NB4 (cell line): ENCODE measurements at regions not wholly inside any gene's neighbourhood (a gene's known extent, or its start where the extent isn't known, plus 50 kb on each side); places are given as distances from the start of the nearest gene placed in this dataset.

Experiments
- DNase-seq: peaks from one replicate; pipeline ENCODE4 v3.0.0; 2010; ENCODE audit warnings: low read depth
- H3K4me3 ChIP-seq: one replicate; pipeline ENCODE4 v1.5.1; 2011; ENCODE audit warnings: mild to moderate bottlenecking, low read depth, low read length, moderate library complexity
- CTCF ChIP-seq: IDR thresholded peaks from one replicate; pipeline ENCODE4 v1.5.1; 2012; ENCODE audit warnings: low read depth, low read length
- MYC ChIP-seq: IDR thresholded peaks from 2 replicates; pipeline ENCODE4 v1.6.1; 2011; ENCODE audit warnings: low read depth, low read length
- POLR2A ChIP-seq: IDR thresholded peaks from 2 replicates; pipeline ENCODE4 v1.6.1; 2011; ENCODE audit warnings: mild to moderate bottlenecking; ENCODE audit not compliant: insufficient read length; ENCODE audit errors: extremely low read depth
- TF ChIP-seq, protein P1 (sequence below): IDR thresholded peaks from 2 replicates; pipeline ENCODE4 v1.6.1; 2011; ENCODE audit warnings: low read depth, low read length

DNA sequence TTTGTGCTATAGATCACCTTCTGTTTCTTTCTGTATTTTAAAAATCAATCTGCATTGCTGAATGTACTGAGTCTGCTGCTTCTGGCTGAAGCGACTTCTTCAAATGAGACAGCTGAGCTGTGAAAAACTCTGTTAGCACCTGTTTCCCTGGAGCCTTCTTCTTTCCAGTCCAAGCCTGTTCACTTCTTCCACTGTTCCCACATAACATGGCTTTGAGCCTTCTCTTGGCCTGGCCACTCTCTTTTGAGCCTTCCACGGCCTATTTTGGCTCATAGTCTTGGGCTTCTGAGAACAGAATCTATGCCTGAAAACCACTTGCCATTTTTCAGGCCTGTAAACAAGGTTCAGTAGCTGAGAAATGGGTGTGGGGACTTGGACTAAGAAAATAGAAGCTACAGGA is 132.9 kb upstream of the IGFBP7 start:
- DNase-seq: no peak
- TF ChIP-seq POLR2A (no peak), MYC (no peak), CTCF (no peak)
- TF ChIP-seq, protein P1, sequence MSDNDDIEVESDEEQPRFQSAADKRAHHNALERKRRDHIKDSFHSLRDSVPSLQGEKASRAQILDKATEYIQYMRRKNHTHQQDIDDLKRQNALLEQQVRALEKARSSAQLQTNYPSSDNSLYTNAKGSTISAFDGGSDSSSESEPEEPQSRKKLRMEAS: no peak
- no peak overlapping the region for H3K4me3 ChIP-seq

GRCh38 chr4:57234252-57234775 is 124.1 kb upstream of the IGFBP7 start:
- no peak overlapping the region for H3K4me3 ChIP-seq
- TF ChIP-seq CTCF (no peak), POLR2A (no peak), MYC (no peak)
- TF ChIP-seq, protein P1: no peak
- no peak for DNase-seq

GRCh38 chr4:57233386-57233785 is 123.2 kb upstream of the IGFBP7 start:
- TF ChIP-seq POLR2A: no peak
- no peak for TF ChIP-seq CTCF
- TF ChIP-seq MYC: no peak
- TF ChIP-seq, protein P1: no peak
- no peak for DNase-seq
- H3K4me3 ChIP-seq: no peak overlapping the region

- no peak for DNase-seq
- TF ChIP-seq CTCF (no peak), MYC (no peak), POLR2A (no peak)
- TF ChIP-seq, protein P1: no peak
- H3K4me3 ChIP-seq: no peak overlapping the region
Measured at GRCh38 chr4:57231781-57232180, 121.6 kb upstream of the IGFBP7 start.

DNA sequence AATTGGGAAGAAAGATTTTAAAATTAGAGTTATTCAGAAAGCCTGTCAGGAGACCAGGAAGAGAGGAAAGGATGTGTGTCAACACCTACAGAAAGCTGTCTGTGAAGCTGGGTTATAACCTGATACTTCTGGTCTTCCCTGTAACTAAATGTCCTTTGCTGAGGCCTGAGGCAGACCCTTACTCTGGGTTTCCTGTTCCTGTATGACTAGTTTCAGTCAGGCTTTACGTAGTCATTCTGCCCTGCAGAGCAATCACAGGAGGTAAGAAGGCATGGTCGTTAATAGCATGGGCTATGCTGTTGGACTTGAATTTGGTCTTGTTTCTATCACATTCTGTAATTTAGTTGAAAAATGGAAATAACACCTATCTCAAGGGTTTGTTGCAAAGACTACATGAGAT is 110.5 kb upstream of the IGFBP7 start:
- TF ChIP-seq, protein P1: no peak
- TF ChIP-seq MYC (no peak), CTCF (no peak), POLR2A (no peak)
- H3K4me3 ChIP-seq: no peak overlapping the region
- DNase-seq: no peak

DNA sequence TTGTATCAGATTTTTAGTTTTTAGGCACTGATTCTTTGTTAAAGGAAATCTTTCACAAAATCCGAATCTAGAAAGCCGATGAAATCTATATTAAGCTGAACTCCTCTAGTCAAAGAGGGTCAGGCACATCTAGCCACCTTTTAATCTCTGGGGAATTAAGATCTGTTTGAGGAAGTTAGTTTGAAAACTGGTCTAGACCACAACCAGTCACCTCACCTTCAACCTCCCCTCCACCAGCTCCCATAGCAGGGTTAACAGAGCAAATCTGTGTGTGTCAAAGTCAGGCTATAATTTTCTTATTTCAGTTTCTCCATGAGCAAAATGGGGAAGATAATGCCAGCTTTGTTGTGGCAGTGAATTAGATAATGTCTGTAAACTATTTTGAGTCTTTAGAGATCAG is 110.0 kb upstream of the IGFBP7 start:
- TF ChIP-seq POLR2A (no peak), CTCF (no peak), MYC (no peak)
- TF ChIP-seq, protein P1: no peak
- no peak overlapping the region for H3K4me3 ChIP-seq
- DNase-seq: peak; percentile 39
